K562 (cell line): ENCODE measurements at regions not wholly inside any gene's neighbourhood (a gene's known extent, or its start where the extent isn't known, plus 50 kb on each side); places are given as distances from the start of the nearest gene placed in this dataset.

Experiments
- ATAC-seq: fragments of 200-7000 bp; cut with Tn5 transposase; 3 replicates; pipeline ENCODE4 v1.9.1; 2020; ENCODE audit warnings: moderate library complexity
- BruUV-seq: library from RNA; stranded (reverse); fragments of 400-500 nt; replicated peaks from 2 replicates; lab custom pipeline; 2021; lab: Mats Ljungman, UMichigan
- CTCF ChIA-PET: fragments of 300-600 bp; formaldehyde crosslinking; extraction: SDS; loops from one replicate; lab custom pipeline; 2021; ENCODE audit warnings: low intra/inter-chr PET ratio; lab: Yijun Ruan, JAX
- POLR2A ChIA-PET: fragments of 300-600, 350-650 bp; sonication (Branson Sonifier 250); formaldehyde crosslinking; extraction: SDS; loops from one replicate; lab custom pipeline; 2021; ENCODE audit warnings: antibody characterized with exemption, inconsistent platforms; lab: Yijun Ruan, JAX
- DNase-seq, 4 experiments: peaks; one replicate each; pipeline versions ENCODE4 v3.0.0 to v3.0.0-alpha.2; 2011 to 2018; ENCODE audit warnings: low spot score in 3 of 4, mixed read lengths in 3 of 4; ENCODE audit errors: extremely low read depth in 1 of 4
- FAIRE-seq: peaks from 2 replicates; lab custom pipeline; 2011; peaks lifted over from hg19 to GRCh38; lab: Jason Lieb, UNC
- H2AFZ ChIP-seq: 2 replicates; pipeline ENCODE4 v1.6.0; 2011; ENCODE audit warnings: low read depth, low read length, control low read depth, inconsistent platforms
- H3K27ac ChIP-seq: fragments of 200-600 bp; 3 replicates; pipeline ENCODE4 v1.8.0; 2011; ENCODE audit warnings: low read depth, mild to moderate bottlenecking, control low read depth, inconsistent platforms, low read length, moderate library complexity, mixed read lengths; ENCODE audit errors: extremely low read depth
- H3K27me3 ChIP-seq, 2 experiments: fragments of 300-600 bp in 1 of 2; 2 replicates in 1 of 2; 3 replicates in 1 of 2; pipeline versions ENCODE4 v1.6.0 to v1.8.0; 2011; ENCODE audit warnings: inconsistent platforms in 2 of 2, low read length in 2 of 2, mild to moderate bottlenecking in 1 of 2, mixed read lengths in 1 of 2, moderate library complexity in 1 of 2; ENCODE audit not compliant: control insufficient read depth in 2 of 2, insufficient read depth in 2 of 2
- H3K36me3 ChIP-seq: fragments of 300-600 bp; 3 replicates; pipeline ENCODE4 v1.8.0; 2011; ENCODE audit warnings: mild to moderate bottlenecking, low read length, inconsistent platforms; ENCODE audit not compliant: control insufficient read depth, insufficient read depth
- H3K4me1 ChIP-seq, 2 experiments: fragments of 200-600 bp in 1 of 2; replicated peaks in 1 of 2; 2 replicates in 1 of 2; 3 replicates in 1 of 2; pipeline versions ENCODE4 v1.5.1 to v1.8.0; 2011; ENCODE audit warnings: inconsistent platforms in 2 of 2, low read length in 2 of 2, mild to moderate bottlenecking in 1 of 2, mixed read lengths in 1 of 2, moderate library complexity in 1 of 2; ENCODE audit not compliant: control insufficient read depth in 2 of 2, insufficient read depth in 2 of 2
- H3K4me2 ChIP-seq: 2 replicates; pipeline ENCODE4 v1.6.1; 2011; ENCODE audit warnings: low read length, control low read depth, inconsistent platforms, mixed read lengths; ENCODE audit not compliant: insufficient read depth
- H3K4me3 ChIP-seq: fragments of 200-600 bp; sonication (generic), shearing (Covaris generic); 2 replicates; pipeline ENCODE4 v1.5.1; 2016; ENCODE audit warnings: control low read depth, inconsistent platforms
- H3K79me2 ChIP-seq: fragments of 200-600 bp; 3 replicates; pipeline ENCODE4 v1.8.0; 2011; ENCODE audit warnings: low read length, inconsistent platforms; ENCODE audit not compliant: control insufficient read depth, insufficient read depth
- H3K9ac ChIP-seq, 2 experiments: 2 replicates each; pipeline versions ENCODE4 v1.6.0 to v1.6.1; 2011; ENCODE audit warnings: low read depth in 2 of 2, low read length in 2 of 2, control low read depth in 1 of 2, inconsistent platforms in 1 of 2, mild to moderate bottlenecking in 1 of 2, mixed read lengths in 1 of 2; ENCODE audit not compliant: insufficient read depth in 1 of 2
- H3K9me1 ChIP-seq: one replicate; pipeline ENCODE4 v1.6.0; 2011; ENCODE audit warnings: inconsistent platforms, mild to moderate bottlenecking, low read length, moderate library complexity; ENCODE audit not compliant: control insufficient read depth, insufficient read depth
- H3K9me3 ChIP-seq: replicated peaks from 2 replicates; pipeline ENCODE4 v1.5.1; 2011; ENCODE audit warnings: low read depth, low read length, inconsistent platforms; ENCODE audit not compliant: control insufficient read depth, insufficient read depth
- H4K20me1 ChIP-seq: replicated peaks from 2 replicates; pipeline ENCODE4 v1.6.1; 2011; ENCODE audit warnings: low read length, inconsistent platforms, mixed read lengths; ENCODE audit not compliant: control insufficient read depth, insufficient read depth
- ADNP ChIP-seq: fragments of 200-800 bp; sonication (Bioruptor generic); IDR thresholded peaks from 2 replicates; pipeline ENCODE4 v1.6.1; 2016; ENCODE audit warnings: missing genetic modification characterization, missing compliant biosample characterization
- ARID1B ChIP-seq: fragments of 450-650 bp; IDR thresholded peaks from 2 replicates; pipeline ENCODE4 v1.6.1; 2016; ENCODE audit warnings: antibody characterized with exemption, mild to moderate bottlenecking, inconsistent platforms
- BACH1 ChIP-seq: fragments of 200-800 bp; sonication (Bioruptor generic); IDR thresholded peaks from 2 replicates; pipeline ENCODE4 v1.6.1; 2016; ENCODE audit warnings: missing genetic modification characterization, missing compliant biosample characterization
- C11orf30 ChIP-seq: fragments of 450-650 bp; IDR thresholded peaks from 2 replicates; pipeline ENCODE4 v1.6.1; 2016; ENCODE audit warnings: low read depth, mild to moderate bottlenecking
- CEBPG ChIP-seq, 3 experiments: fragments of 200-800 bp in 1 of 3; sonication (Bioruptor generic) in 1 of 3; sonication (generic) in 1 of 3; formaldehyde crosslinking in 1 of 3; IDR thresholded peaks in 2 of 3; conservative IDR thresholded peaks in 1 of 3; 2 replicates each; pipeline versions ENCODE4 v1.6.1 to v1.8.0; 2016 to 2022; ENCODE audit warnings: missing compliant biosample characterization in 2 of 3, missing genetic modification characterization in 2 of 3, mild to moderate bottlenecking in 1 of 3, missing genetic modification reagents in 1 of 3
- EP300 ChIP-seq: IDR thresholded peaks from 2 replicates; pipeline ENCODE4 v1.6.1; 2012; ENCODE audit warnings: low read length, improper control_type of control experiment
- GABPA ChIP-seq: fragments of 200-800 bp; sonication (Bioruptor generic); conservative IDR thresholded peaks from 2 replicates; pipeline ENCODE4 v1.6.1; 2016; ENCODE audit warnings: low read depth, missing genetic modification characterization, missing compliant biosample characterization
- HDAC3 ChIP-seq: fragments of 450-650 bp; IDR thresholded peaks from 2 replicates; pipeline ENCODE4 v1.6.1; 2018; ENCODE audit warnings: borderline replicate concordance, mild to moderate bottlenecking, moderate library complexity; ENCODE audit not compliant: partially characterized antibody
- HNRNPK ChIP-seq: fragments of 200-400 bp; formaldehyde crosslinking; IDR thresholded peaks from one replicate; pipeline ENCODE4 v1.6.1; 2018; ENCODE audit warnings: mild to moderate bottlenecking, low read depth, low read length; ENCODE audit not compliant: poor library complexity, severe bottlenecking
- NBN ChIP-seq: fragments of 450-650 bp; IDR thresholded peaks from 2 replicates; pipeline ENCODE4 v1.6.1; 2016; ENCODE audit warnings: low read depth, mild to moderate bottlenecking
- NCOR1 ChIP-seq: fragments of 450-650 bp; IDR thresholded peaks from 2 replicates; pipeline ENCODE4 v1.6.1; 2016; ENCODE audit warnings: mild to moderate bottlenecking, moderate library complexity
- POLR2AphosphoS5 ChIP-seq: IDR thresholded peaks from 2 replicates; pipeline ENCODE4 v1.6.1; 2011; ENCODE audit warnings: mild to moderate bottlenecking, low read depth, low read length, moderate library complexity; ENCODE audit not compliant: control insufficient read depth, insufficient read depth
- RBM22 ChIP-seq: fragments of 200-400 bp; formaldehyde crosslinking; IDR thresholded peaks from 2 replicates; pipeline ENCODE4 v1.6.1; 2018; ENCODE audit warnings: low read length, low read depth; ENCODE audit not compliant: poor library complexity, severe bottlenecking
- SMAD2 ChIP-seq: fragments of 150-350 bp; IDR thresholded peaks from 2 replicates; pipeline ENCODE4 v1.6.1; 2014; ENCODE audit warnings: low read depth, mild to moderate bottlenecking, low read length
- SMC3 ChIP-seq: conservative IDR thresholded peaks from 2 replicates; pipeline ENCODE4 v1.6.1; 2011; ENCODE audit warnings: low read depth, low read length, improper control_type of control experiment; ENCODE audit not compliant: insufficient read depth
- TEAD4 ChIP-seq, 2 experiments: sonication (generic) in 1 of 2; formaldehyde crosslinking in 1 of 2; IDR thresholded peaks; 2 replicates each; pipeline versions ENCODE4 v1.6.1 to v1.8.0; 2012 to 2022; ENCODE audit warnings: borderline replicate concordance in 1 of 2, inconsistent platforms in 1 of 2, low read length in 1 of 2, mild to moderate bottlenecking in 1 of 2, missing genetic modification reagents in 1 of 2
- ZNF551 ChIP-seq: fragments of 250-450 bp; sonication (Bioruptor Pico); IDR thresholded peaks from 2 replicates; pipeline ENCODE4 v1.5.0; 2021; ENCODE audit warnings: mild to moderate bottlenecking, moderate library complexity
- in situ Hi-C: fragments of 300-500 bp; cut with MboI; formaldehyde crosslinking; loops from 4 replicates; pipeline ENCODE4 v1.15.0; 2018; ENCODE audit warnings: inconsistent platforms, mixed read lengths
- intact Hi-C: fragments of 100-400 bp; cut with micrococcal nuclease; formaldehyde crosslinking; loops from 2 replicates; pipeline ENCODE4 v1.14.2; 2022
- TF ChIP-seq, protein P1 (sequence below): fragments of 450-650 bp; formaldehyde crosslinking; IDR thresholded peaks from 2 replicates; pipeline ENCODE4 v1.4.0; 2022; ENCODE audit warnings: missing genetic modification characterization

DNA sequence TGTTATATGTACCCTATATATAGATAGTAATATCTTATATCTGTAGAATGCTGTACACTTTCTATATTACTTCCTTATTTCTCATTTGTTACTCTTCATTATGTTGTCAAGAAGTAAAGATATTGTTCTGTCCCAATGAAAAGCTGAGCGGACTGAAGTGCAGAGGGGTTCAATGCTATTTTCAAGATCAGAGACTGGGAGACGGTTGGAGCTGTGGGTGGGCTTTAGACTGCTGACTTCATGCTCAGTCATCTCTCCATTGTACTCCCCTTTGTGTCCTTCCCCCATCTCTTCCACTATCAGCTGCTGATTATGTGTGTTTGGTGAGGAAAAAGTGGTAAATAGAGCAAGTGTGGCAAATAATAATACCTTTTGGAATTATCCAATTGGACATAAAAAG lies 532.3 kb upstream of the ZNF608 start (continued):
- TF ChIP-seq POLR2AphosphoS5, result no peak

DNA sequence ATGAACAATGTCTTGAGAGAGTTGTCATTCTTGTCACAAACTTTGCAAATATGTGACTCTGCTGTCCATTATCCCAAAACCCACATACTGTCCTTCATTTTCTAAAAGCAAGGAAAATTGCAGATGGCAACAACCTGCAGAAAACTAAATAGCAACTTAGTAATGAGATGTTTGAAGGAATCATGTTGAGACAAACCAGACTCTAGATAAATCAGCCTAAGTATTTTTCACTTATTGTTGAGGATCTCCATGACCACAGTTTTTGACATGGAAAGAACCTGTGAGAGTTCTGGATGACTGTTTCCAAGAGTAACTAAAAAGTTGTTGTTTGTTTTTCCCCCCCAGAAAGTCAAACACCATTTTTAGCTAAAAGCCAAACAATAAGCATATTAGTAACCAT lies 535.2 kb upstream of the ZNF608 start:
- no peak overlapping the region for H3K4me3 ChIP-seq
- ChIA-PET POLR2A (no interaction called here), CTCF (no interaction called here)
- no peak overlapping the region for H3K4me2 ChIP-seq
- H3K27ac ChIP-seq, result no peak overlapping the region
- no peaks in the 10 kb centered on the region for H3K4me1 ChIP-seq
- intact Hi-C loops (no loop called here), in situ Hi-C loops (no loop called here)
- TF ChIP-seq TEAD4 (IDR thresholded peaks at IDR 0.05; ENCODE audit: low read length), result no peak
- TF ChIP-seq TEAD4 (CRISPR knock-in tag; IDR thresholded peaks at IDR 0.05; ENCODE audit: borderline replicate concordance), result no peak
- TF ChIP-seq EP300, result no peak
- no peak for TF ChIP-seq ADNP (tag)
- no peak for TF ChIP-seq NCOR1
- no peak for TF ChIP-seq SMAD2
- TF ChIP-seq CEBPG (CRISPR knock-in tag; IDR thresholded peaks at IDR 0.05), result no peak
- no peak for TF ChIP-seq CEBPG (tag; conservative IDR thresholded peaks at IDR 0.05 in 1 of 2, IDR thresholded peaks at IDR 0.05 in 1 of 2)
- TF ChIP-seq, protein P1, sequence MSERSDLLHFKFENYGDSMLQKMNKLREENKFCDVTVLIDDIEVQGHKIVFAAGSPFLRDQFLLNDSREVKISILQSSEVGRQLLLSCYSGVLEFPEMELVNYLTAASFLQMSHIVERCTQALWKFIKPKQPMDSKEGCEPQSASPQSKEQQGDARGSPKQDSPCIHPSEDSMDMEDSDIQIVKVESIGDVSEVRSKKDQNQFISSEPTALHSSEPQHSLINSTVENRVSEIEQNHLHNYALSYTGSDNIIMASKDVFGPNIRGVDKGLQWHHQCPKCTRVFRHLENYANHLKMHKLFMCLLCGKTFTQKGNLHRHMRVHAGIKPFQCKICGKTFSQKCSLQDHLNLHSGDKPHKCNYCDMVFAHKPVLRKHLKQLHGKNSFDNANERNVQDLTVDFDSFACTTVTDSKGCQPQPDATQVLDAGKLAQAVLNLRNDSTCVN, result no peak
- no peak for TF ChIP-seq C11orf30
- TF ChIP-seq SMC3, result no peak
- TF ChIP-seq NBN, result no peak
- no peak for TF ChIP-seq BACH1
- no peak for TF ChIP-seq RBM22
- no peak for TF ChIP-seq HNRNPK
- TF ChIP-seq HDAC3, result no peak
- no peak for TF ChIP-seq ARID1B
- no peak for TF ChIP-seq GABPA (tag)
- TF ChIP-seq ZNF551, result no peak
- H3K27me3 ChIP-seq, result no peaks in the 10 kb centered on the region
- ATAC-seq (no peak), FAIRE-seq (no peak), DNase-seq (no peak)
- H3K9me3 ChIP-seq, result no peaks in the 10 kb centered on the region
- no peaks in the 10 kb centered on the region for H3K9me1 ChIP-seq
- H4K20me1 ChIP-seq, result no peaks in the 10 kb centered on the region
- H2AFZ ChIP-seq, result no peak overlapping the region
- no peaks in the 10 kb centered on the region for H3K36me3 ChIP-seq
- BruUV-seq, result no TSS peak
- H3K79me2 ChIP-seq, result no peaks in the 10 kb centered on the region
- H3K9ac ChIP-seq, result no peak overlapping the region
